GM18520 (cell line): ENCODE measurements at regions not wholly inside any gene's neighbourhood (a gene's known extent, or its start where the extent isn't known, plus 50 kb on each side); places are given as distances from the start of the nearest gene placed in this dataset.
A peak's percentile ranks its signal among the peaks of the same experiment; 100 is the strongest.
"Not testable (repeated sequence)": the region's sequence is repeated elsewhere in the genome, so short reads cannot be mapped to it uniquely, and the experiment has no call there.

Experiments used
- ATAC-seq: cut with Tn5 transposase; IDR thresholded peaks from one replicate; pipeline ENCODE4 v1.9.1; 2021; ENCODE audit not compliant: unreplicated experiment

DNA sequence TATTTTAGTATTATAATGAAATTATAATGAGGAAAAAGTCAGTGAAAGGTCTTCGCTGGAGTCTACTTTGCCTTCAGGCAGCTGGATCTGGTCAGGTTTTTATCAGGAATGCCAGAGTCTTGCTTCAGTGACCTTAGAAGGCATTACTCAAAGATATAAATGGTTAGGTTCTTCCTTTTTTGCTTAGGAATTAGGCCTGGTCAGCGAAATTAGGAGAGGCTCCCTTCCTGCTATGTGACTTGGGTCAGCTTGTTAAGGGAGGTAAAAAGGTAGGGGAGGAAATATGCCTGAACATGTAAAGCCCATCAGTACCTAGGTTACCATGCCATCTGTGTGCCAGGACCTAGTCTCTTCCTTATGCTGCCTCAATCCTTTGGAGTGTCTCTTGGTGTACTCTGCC, 115.1 kb downstream of the OTOR start:
- no peak for ATAC-seq

GRCh38 chr20:16864069-16864468, 115.9 kb downstream of the OTOR start:
- ATAC-seq, result peak; percentile 82

DNA sequence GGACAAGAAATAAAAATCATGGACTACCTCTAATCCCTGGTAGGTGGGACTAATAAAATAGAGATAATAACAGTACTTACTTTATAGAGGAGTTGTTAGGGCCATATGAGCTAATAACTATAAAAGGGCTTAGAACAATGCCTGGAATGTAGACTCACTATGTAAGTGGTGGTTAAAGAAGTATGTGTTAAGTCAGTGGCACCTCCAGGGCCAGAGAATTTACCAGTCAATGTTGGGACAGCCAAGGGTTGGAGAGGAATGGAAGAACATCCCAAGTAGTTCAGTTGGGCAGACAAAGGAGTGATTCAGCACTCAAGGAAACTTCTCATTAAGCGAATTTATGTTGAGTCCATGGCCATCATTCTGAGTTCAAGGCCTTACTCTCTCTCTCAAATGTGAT, 116.8 kb downstream of the OTOR start:
- no peak for ATAC-seq

DNA sequence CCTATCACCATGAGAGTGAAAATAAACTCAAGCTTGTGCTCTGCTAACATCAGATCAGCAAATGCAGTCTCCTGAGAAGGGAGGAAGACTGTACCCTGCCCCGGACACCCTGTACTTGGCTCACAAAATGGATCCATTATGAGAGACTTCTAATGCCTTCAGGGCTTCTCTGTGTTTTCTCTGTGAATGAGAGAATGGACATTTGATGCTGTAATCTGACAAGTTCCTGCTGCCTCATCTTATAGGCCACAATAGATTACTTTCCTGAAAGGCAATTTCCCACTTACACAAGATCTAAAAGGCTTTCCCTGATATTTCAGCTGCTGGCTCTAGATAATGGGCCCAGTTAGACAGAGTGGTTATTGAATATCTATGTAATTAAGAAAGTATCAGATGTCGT, 117.2 kb downstream of the OTOR start:
- ATAC-seq, result no peak

- not testable (repeated sequence) for ATAC-seq
Observed at GRCh38 chr20:16873124-16873523, 125.0 kb downstream of the OTOR start.

DNA sequence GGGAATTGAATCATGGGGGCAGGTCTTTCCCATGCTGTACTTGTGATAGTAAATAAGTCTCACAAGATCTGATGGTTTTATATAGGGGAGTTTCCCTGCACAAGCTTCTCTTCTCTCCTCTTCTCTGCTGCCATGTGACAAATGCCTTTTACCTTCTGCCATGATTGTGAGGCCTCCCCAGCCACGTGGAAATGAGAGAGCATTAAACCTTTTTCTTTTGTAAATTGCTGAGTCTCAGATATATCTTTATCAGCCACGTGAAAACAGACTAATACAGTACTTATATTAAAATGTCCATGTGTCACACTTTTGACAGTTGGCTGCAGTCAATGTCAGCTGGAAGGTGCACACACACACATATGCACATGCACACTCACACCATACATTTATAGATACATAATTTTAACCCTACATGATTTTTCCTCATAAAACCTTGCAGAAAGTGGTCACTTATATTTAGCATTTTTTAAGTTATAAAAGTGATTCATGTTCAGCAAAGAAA, 128.9 kb downstream of the OTOR start:
- no peak for ATAC-seq

DNA sequence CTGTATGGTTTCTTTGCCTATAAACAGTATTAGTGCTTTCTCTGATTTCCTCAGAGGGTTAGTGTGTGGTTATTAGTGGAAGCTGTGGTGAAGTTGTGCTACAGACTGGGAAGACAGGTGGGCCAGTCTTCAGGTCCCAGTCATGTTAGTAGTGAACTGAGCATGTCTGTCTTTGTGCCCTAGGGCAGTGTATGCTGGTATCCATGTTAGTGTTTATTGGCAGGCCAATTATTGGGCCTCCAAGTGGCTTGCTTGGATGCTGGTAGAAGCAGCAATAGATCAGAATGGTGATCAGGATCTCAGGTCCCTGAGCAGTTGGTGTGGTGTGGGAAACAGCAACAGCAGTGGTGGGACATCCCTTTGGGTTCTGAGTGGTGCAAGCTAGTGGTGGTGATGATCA, 137.6 kb downstream of the OTOR start:
- no peak for ATAC-seq

DNA sequence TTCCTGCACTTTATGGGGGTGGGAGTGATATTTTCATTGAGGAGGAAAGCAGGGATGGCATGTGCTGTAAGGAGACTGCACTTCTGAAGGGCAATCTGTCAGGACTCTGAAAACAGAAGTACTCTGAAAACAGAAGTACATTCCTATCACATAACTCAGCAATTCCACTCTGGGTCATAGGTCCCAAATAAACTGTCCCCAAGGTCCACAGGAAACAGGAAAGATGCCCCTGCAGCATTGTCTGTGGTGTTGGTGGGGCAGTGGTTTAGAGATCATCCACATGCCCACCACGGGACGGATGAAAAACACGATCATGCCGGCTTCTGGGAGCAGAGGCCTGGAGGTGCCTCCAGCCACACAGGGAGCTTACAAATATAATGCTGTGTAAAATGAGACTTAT, 150.3 kb downstream of the OTOR start:
- ATAC-seq, result no peak

GRCh38 chr20:16902662-16903061, 154.5 kb downstream of the OTOR start:
- ATAC-seq, result no peak

DNA sequence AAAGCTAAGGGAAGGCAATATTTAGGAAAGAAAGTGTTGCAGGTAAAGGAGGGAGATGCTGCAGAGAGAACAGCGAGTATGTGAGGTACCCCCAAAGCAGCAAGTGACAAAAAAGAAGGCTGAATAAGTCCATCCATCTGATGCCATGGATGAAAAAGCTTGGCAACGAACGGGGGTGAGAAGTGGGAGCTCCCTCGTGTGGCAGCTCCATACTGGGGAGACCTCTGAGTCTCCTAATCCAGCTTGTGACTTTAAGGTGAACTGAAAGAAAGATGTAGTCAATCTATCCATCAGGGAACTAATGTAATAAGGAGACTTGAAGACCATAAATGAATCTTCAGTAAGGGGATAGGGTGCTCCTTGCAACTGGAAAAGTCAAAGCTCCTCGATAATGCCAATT, 156.6 kb downstream of the OTOR start:
- no peak for ATAC-seq

- ATAC-seq, result no peak
Observed at GRCh38 chr20:16914277-16914676, 166.1 kb downstream of the OTOR start.

- no peak for ATAC-seq
Observed at GRCh38 chr20:16916165-16916564, 168.0 kb downstream of the OTOR start.

- ATAC-seq, result no peak
Observed at GRCh38 chr20:16917636-16918035, 169.5 kb downstream of the OTOR start.

GRCh38 chr20:16918366-16918765, 170.2 kb downstream of the OTOR start:
- no peak for ATAC-seq

- ATAC-seq, result no peak
Observed at GRCh38 chr20:16919841-16920240, 171.7 kb downstream of the OTOR start.

DNA sequence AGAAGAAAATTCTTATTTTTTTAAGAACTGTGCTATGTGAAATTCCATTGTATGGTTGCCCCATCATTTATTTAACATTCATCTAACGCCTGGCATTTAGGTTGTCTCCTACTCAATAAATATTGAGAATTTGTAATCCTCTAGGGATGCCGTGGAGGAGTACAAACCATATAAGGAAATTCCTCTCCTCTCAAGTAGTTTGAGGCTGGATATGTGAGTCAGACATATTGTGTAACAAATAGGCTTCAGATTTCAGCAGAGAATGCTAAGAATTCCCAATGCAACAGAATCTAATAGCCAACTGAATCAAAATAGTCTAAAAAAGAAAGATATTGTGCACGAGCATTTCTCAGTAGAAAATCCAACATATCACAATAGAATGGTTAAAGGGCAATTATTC, 174.7 kb downstream of the OTOR start:
- ATAC-seq, result no peak

GRCh38 chr20:16926626-16927430, 178.7 kb downstream of the OTOR start:
- ATAC-seq, result no peak

DNA sequence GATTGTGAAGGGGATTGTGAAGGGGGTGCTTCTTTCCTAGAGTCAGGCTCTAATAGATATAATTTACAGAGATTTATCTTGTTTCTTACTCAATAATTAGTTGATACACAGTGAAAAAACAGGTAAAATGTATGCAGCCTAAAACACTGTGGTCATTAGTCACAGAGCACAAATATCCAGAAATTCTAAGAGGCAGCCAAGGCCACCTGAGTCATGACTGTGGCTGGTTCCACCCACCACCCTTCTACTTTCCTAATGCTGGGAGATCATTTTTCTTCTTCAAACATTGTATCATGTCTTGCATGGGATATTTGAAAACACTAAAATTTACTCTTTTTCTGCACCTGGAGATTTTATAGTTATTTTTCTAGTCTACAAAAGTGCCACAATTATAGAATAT, 181.6 kb downstream of the OTOR start:
- ATAC-seq, result no peak

- ATAC-seq, result no peak
Observed at GRCh38 chr20:16930656-16931055, 182.5 kb downstream of the OTOR start.

DNA sequence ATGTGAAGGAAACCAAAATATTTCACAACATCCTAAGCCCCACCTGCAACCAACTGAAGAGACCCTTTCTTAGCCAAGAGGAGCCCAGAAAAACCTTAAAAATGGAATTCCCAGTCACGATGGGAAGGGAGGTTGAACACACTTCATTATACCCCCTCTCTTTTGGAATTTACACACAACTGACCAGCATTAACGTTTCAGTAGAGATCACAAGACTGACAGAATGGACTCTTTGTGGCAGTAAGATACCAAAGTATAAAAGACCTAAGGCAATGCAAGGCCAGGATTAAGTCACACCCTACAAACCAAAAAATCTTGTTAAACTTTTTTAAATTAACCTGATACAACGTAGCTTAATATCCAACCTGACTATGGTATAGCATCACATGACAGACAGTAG, 190.9 kb downstream of the OTOR start:
- no peak for ATAC-seq

GRCh38 chr20:16940701-16941100, 192.5 kb downstream of the OTOR start:
- no peak for ATAC-seq

GRCh38 chr20:16942051-16942450, 193.9 kb downstream of the OTOR start:
- ATAC-seq, result no peak

DNA sequence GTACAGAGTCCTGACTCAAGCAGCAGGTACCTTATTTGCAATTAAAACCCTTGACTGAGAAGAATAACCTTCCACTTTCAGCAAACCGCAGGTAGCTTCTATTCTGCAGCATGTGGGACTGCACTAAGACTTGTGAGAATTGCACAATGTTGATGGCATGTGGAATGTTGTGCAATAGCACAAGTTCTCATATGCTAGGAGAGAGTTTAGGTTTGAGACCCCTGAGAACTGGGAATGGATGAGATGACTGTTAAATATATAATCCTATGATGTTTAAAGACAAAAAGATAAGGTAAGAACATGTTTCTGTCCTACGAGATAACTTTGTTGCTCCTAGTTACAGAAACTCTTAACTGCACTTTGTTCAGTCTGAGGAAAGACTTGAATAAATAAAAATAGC, 194.6 kb downstream of the OTOR start:
- no peak for ATAC-seq
